Tibial artery (tissue), 4 donors: ENCODE measurements at regions not wholly inside any gene's neighbourhood (a gene's known extent, or its start where the extent isn't known, plus 50 kb on each side); places are given as distances from the start of the nearest gene placed in this dataset.

Experiments used
- DNase-seq, 2 donors: peaks; one replicate each; pipeline ENCODE4 v3.0.0-alpha.2; 2019
- H3K27ac ChIP-seq, 2 donors: fragments of 200-600 bp; sonication (generic) in 1 of 2; 1 replicate in 1 of 2; 2 replicates in 1 of 2; pipeline ENCODE4 v1.5.1; 2018 to 2019; ENCODE audit warnings: mild to moderate bottlenecking in 1 of 2
- H3K27me3 ChIP-seq, 2 donors: fragments of 200-600 bp; sonication (generic) in 1 of 2; one replicate each; pipeline versions ENCODE4 v1.5.1 to v1.6.0; 2016 to 2019
- H3K36me3 ChIP-seq, 3 donors: fragments of 200-600 bp; sonication (generic) in 2 of 3; one replicate each; pipeline ENCODE4 v1.5.1; 2016 to 2019; ENCODE audit warnings: mild to moderate bottlenecking in 2 of 3
- H3K4me1 ChIP-seq, 4 donors: fragments of 200-600 bp; sonication (generic) in 2 of 4; 1 replicate in 3 of 4; 2 replicates in 1 of 4; pipeline ENCODE4 v1.5.1; 2016 to 2019
- H3K4me3 ChIP-seq, 2 donors: fragments of 200-600 bp; sonication (generic) in 1 of 2; 1 replicate in 1 of 2; 2 replicates in 1 of 2; pipeline ENCODE4 v1.5.1; 2018 to 2019; ENCODE audit warnings: mild to moderate bottlenecking in 2 of 2
- H3K9me3 ChIP-seq, 3 donors: fragments of 200-600 bp; sonication (generic) in 1 of 3; one replicate each; pipeline ENCODE4 v1.5.1; 2016 to 2019
- intact Hi-C: fragments of 100-400 bp; cut with DNase I; formaldehyde crosslinking; loops from one replicate; pipeline ENCODE4 v1.15.0; 2023; ENCODE audit warnings: low total_unique reads
- TF ChIP-seq, protein P1 (sequence below), 2 experiments: fragments of 200-600 bp in 1 of 2; fragments of 450-650 bp in 1 of 2; IDR thresholded peaks; one replicate each; pipeline ENCODE4 v1.5.1; 2017 to 2019; ENCODE audit warnings: antibody characterized with exemption in 2 of 2, mild to moderate bottlenecking in 1 of 2, moderate library complexity in 1 of 2

DNA sequence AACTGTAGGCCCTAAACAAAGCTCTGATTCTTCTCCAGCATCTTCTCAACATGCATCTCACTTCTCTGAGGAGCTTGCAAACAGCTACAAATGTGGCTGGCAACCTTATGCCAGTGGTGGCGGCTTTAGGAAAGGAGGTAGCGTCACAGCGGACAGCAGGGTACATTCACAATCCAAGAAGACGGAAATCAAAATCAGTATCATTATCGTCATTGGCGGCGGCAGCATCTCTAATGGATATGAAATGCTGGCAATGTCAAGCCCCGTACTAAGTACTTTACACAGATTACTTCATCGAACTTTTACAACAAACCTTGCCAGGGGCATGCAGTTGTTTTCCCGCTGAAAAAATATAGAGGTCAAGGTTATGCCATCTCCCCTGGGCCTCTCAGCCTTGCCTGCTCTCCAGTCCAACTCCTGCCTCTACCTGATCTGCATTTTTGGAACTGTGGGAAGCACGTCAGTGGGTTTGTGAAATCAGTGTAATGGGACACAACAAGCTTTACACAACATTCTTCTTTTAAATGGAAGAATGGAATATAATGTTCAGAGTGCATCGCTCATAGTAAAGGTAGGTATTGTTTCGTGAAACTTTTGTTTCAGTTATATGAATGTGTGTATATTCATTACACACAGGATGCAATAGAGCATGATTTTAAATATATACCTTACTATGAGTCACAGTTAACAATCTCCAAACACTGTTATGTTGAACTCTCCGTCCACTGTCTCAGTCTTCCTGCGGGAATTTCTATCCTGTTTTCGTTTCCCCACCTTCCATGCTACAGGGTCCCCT, 152.9 kb downstream of the TTC32 start:
- intact Hi-C loops, result loop anchor here (10.0 kb wide), 1 partner anchor 106 kb away; no protein-coding TSS in a partner anchor
- TF ChIP-seq, protein P1, sequence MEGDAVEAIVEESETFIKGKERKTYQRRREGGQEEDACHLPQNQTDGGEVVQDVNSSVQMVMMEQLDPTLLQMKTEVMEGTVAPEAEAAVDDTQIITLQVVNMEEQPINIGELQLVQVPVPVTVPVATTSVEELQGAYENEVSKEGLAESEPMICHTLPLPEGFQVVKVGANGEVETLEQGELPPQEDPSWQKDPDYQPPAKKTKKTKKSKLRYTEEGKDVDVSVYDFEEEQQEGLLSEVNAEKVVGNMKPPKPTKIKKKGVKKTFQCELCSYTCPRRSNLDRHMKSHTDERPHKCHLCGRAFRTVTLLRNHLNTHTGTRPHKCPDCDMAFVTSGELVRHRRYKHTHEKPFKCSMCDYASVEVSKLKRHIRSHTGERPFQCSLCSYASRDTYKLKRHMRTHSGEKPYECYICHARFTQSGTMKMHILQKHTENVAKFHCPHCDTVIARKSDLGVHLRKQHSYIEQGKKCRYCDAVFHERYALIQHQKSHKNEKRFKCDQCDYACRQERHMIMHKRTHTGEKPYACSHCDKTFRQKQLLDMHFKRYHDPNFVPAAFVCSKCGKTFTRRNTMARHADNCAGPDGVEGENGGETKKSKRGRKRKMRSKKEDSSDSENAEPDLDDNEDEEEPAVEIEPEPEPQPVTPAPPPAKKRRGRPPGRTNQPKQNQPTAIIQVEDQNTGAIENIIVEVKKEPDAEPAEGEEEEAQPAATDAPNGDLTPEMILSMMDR (IDR thresholded peaks at IDR 0.05), result no peak
- Histone ChIP-seq H3K27me3 (no peaks in the 10 kb centered on the region), H3K36me3 (no peaks in the 10 kb centered on the region), H3K4me1 (peaks cover 0 to 43% (median 26%) of the 10 kb centered on the region in 4 donors), H3K9me3 (no peaks in the 10 kb centered on the region), H3K4me3 (no peak overlapping the region), H3K27ac (peak overlapping the region in 1 of 2 donors; percentile 56)
- DNase-seq, result no peak

DNA sequence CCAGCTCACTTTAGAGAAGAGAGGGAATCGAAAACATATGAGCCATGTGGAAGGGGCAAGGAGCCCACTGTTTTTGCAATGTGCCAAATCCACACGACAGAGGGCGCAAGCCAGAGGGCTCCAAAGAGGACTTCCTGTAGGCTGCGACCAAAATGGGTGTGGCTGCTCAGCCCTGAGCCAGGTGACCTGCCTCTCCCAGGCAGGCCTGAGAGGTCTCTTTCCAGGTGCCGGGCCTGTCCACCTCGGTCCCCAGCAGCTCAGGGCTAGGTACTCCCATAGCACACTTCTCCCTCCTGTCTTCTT, 153.8 kb downstream of the TTC32 start:
- Histone ChIP-seq H3K36me3 (no peaks in the 10 kb centered on the region), H3K9me3 (no peaks in the 10 kb centered on the region), H3K4me3 (no peak overlapping the region), H3K4me1 (peaks cover 0 to 48% (median 29%) of the 10 kb centered on the region in 4 donors), H3K27me3 (no peaks in the 10 kb centered on the region), H3K27ac (peak overlapping the region; percentile 56 to 66)
- no peak for DNase-seq
- intact Hi-C loops, result loop anchor here (10.0 kb wide), 1 partner anchor 107 kb away; no protein-coding TSS in a partner anchor
- TF ChIP-seq, protein P1 (IDR thresholded peaks at IDR 0.05), result no peak

DNA sequence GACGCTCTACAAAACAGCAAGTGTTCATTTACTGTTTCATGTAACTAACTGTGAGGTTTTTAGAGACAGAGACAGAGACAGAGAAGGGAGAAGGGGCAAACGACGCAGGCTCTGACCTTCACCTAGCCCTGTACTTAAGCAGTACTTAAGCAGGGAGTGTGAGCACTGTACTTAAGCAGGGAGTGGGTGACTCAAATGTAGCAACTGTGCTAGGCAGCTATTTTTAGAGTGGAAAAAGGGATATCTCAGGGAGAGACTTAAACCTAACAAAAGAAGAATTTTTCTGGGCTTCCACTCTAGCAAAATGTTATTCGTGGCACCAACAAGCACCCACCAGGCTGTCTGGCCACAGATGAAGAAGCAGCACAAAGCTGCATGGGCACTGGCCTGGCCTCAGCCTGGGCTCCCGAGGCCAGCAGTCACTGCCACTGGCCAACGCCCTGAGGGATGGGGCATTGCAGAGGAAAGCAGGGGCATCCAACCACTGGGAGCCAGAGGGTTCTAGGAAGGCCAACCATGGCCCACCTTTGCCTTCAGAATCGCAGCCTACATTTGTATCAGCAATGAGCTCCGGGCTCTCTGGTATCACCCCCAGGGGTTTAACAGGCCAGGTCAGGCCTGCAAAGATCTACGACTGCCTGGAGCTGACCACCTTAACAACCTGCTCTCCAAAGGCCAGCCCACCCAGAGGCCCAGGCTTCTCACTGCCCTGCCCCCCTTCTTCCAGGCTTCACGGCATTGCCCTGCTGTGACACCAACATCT, 154.3 kb downstream of the TTC32 start:
- Histone ChIP-seq H3K36me3 (no peaks in the 10 kb centered on the region), H3K4me3 (no peak overlapping the region), H3K4me1 (peaks cover 0 to 51% (median 29%) of the 10 kb centered on the region in 4 donors), H3K27ac (peak overlapping the region; percentile 56 to 66), H3K27me3 (no peaks in the 10 kb centered on the region), H3K9me3 (no peaks in the 10 kb centered on the region)
- intact Hi-C loops, result loop anchor here (10.0 kb wide), 1 partner anchor 107 kb away; no protein-coding TSS in a partner anchor
- DNase-seq, result no peak
- TF ChIP-seq, protein P1 (IDR thresholded peaks at IDR 0.05), result no peak

DNA sequence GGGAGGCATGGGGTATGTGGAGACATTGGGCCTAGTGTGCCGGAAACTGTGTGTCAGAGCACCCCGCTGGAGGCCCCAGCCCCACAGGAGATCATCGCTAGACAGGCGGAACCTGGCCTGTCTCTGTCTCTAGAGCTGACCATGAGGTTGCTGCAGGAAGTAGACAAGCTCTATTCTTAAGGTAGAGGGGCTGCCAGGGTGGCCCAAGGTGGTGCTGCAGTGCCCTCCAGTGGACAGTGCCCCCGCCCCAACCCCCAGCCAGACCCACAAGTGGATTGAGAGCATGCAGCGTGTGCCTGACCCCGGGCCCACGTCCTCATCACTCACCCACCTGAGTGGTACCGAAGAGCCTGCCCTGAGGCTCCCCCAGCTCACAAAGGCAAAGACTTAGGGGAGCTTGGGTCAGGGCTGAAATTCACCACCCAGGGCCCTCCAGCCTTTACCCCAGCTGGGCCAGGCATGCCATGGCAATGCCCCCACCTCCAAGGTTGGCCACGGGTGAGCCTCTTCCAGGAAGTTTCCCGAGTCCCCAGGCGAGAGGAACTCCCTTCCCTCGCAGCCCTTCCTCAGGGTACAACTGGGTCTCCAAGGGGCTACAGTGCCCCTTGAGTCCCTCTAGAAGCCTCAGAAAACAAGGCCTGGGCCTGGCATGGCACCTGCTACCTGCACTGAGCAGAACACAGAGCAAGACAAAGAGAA, 155.0 kb downstream of the TTC32 start:
- DNase-seq, result no peak
- Histone ChIP-seq H3K27me3 (no peaks in the 10 kb centered on the region), H3K4me1 (peaks cover 0 to 47% (median 28%) of the 10 kb centered on the region in 4 donors), H3K27ac (peak overlapping the region; percentile 56 to 66), H3K9me3 (no peaks in the 10 kb centered on the region), H3K36me3 (no peaks in the 10 kb centered on the region), H3K4me3 (no peak overlapping the region)
- intact Hi-C loops, result loop anchor here (10.0 kb wide), 1 partner anchor 108 kb away; no protein-coding TSS in a partner anchor
- TF ChIP-seq, protein P1 (IDR thresholded peaks at IDR 0.05), result no peak

DNA sequence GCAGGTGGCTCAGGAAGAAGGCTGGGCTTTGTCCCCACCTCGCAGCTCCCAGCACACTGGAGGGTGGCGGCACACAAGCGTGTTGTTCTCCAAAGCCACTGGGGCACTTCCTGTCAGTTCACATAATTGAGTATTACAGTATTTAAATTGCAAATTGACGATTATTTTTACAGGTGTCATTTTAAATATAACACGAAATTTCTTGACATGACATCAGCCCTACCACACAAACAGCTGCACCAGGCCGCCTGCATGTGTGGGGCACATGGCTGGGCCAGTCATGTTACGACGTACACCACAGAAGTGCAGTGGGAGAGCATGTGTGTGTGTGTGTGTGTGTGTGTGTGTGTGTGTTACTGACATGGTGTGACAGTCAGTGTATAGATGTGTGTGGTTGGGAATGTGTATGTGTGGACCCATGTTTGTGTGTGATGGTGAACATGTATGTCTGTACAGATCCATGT, 155.6 kb downstream of the TTC32 start:
- no peaks in the 10 kb centered on the region for H3K36me3 ChIP-seq
- no peak overlapping the region for H3K27ac ChIP-seq
- H3K4me1 ChIP-seq, result peaks cover 0 to 41% (median 24%) of the 10 kb centered on the region in 4 donors
- H3K27me3 ChIP-seq, result no peaks in the 10 kb centered on the region
- no peaks in the 10 kb centered on the region for H3K9me3 ChIP-seq
- no peak overlapping the region for H3K4me3 ChIP-seq
- TF ChIP-seq, protein P1 (IDR thresholded peaks at IDR 0.05), result no peak
- DNase-seq, result no peak
- intact Hi-C loops, result loop anchor here (10.0 kb wide), 1 partner anchor 109 kb away; no protein-coding TSS in a partner anchor
